C4-2B (cell line): ENCODE measurements at regions not wholly inside any gene's neighbourhood (a gene's known extent, or its start where the extent isn't known, plus 50 kb on each side); places are given as distances from the start of the nearest gene placed in this dataset.

Experiments
- ZFX ChIP-seq: fragments of 450-650 bp; IDR thresholded peaks from 2 replicates; pipeline ENCODE4 v1.6.1; 2017
- TF ChIP-seq, protein P1 (sequence below): fragments of 450-650 bp; conservative IDR thresholded peaks from 2 replicates; pipeline ENCODE4 v1.5.1; 2017; ENCODE audit warnings: mild to moderate bottlenecking

DNA sequence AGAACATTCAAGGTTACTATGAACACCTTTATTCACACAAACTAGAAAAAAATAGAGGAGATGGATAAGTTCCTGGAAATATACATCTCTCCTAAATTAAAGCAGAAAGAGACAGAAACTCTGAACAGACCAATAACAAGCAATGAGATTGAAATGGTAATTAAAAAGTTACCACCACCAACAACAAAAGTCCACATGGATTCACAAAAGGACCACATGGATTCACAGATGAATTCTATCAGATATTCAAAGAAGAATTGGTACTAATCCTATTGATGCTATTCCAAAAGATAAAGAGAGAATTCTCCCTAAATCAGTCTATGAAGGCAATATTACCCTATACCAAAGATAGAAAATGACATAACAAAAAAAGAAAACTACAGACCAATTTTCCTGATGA is 518.9 kb downstream of the PRDM9 start:
- TF ChIP-seq, protein P1, sequence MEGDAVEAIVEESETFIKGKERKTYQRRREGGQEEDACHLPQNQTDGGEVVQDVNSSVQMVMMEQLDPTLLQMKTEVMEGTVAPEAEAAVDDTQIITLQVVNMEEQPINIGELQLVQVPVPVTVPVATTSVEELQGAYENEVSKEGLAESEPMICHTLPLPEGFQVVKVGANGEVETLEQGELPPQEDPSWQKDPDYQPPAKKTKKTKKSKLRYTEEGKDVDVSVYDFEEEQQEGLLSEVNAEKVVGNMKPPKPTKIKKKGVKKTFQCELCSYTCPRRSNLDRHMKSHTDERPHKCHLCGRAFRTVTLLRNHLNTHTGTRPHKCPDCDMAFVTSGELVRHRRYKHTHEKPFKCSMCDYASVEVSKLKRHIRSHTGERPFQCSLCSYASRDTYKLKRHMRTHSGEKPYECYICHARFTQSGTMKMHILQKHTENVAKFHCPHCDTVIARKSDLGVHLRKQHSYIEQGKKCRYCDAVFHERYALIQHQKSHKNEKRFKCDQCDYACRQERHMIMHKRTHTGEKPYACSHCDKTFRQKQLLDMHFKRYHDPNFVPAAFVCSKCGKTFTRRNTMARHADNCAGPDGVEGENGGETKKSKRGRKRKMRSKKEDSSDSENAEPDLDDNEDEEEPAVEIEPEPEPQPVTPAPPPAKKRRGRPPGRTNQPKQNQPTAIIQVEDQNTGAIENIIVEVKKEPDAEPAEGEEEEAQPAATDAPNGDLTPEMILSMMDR: no peak
- no peak for TF ChIP-seq ZFX
